DND-41 (cell line): ENCODE measurements at regions not wholly inside any gene's neighbourhood (a gene's known extent, or its start where the extent isn't known, plus 50 kb on each side); places are given as distances from the start of the nearest gene placed in this dataset.

ENCODE experiments used
- ATAC-seq: fragments of 200-7000 bp; cut with Tn5 transposase; 3 replicates; pipeline ENCODE4 v1.9.1; 2021; ENCODE audit warnings: low read depth; ENCODE audit not compliant: insufficient read depth
- DNase-seq: peaks from one replicate; pipeline ENCODE4 v3.0.0-alpha.2; 2020
- H2AFZ ChIP-seq: 2 replicates; pipeline ENCODE4 v1.6.0; 2012; ENCODE audit warnings: low read depth, low read length
- H3K27ac ChIP-seq: 2 replicates; pipeline ENCODE4 v1.5.1; 2012; ENCODE audit warnings: low read length, inconsistent platforms
- H3K27me3 ChIP-seq: fragments of 200-600 bp; sonication (generic); 2 replicates; pipeline ENCODE4 v1.6.0; 2012; ENCODE audit warnings: low read length, mild to moderate bottlenecking, inconsistent platforms; ENCODE audit not compliant: insufficient read depth, poor library complexity
- H3K36me3 ChIP-seq: 2 replicates; pipeline ENCODE4 v1.5.1; 2012; ENCODE audit warnings: low read length, inconsistent platforms; ENCODE audit not compliant: insufficient read depth
- H3K4me1 ChIP-seq: 2 replicates; pipeline ENCODE4 v1.5.1; 2012; ENCODE audit warnings: mild to moderate bottlenecking, low read length; ENCODE audit not compliant: insufficient read depth
- H3K4me2 ChIP-seq: 2 replicates; pipeline ENCODE4 v1.6.0; 2012; ENCODE audit warnings: mild to moderate bottlenecking, moderate library complexity, low read length, inconsistent platforms; ENCODE audit not compliant: insufficient read depth
- H3K4me3 ChIP-seq, 2 experiments: fragments of 200-600 bp in 1 of 2; shearing (Covaris generic) in 1 of 2; 2 replicates each; pipeline ENCODE4 v1.5.1; 2012 to 2016; ENCODE audit warnings: inconsistent platforms in 2 of 2, low read length in 2 of 2, mild to moderate bottlenecking in 2 of 2, low read depth in 1 of 2, moderate library complexity in 1 of 2
- H3K79me2 ChIP-seq: 2 replicates; pipeline ENCODE4 v1.6.0; 2012; ENCODE audit warnings: low read length, inconsistent platforms; ENCODE audit not compliant: insufficient read depth
- H3K9ac ChIP-seq: 2 replicates; pipeline ENCODE4 v1.6.0; 2012; ENCODE audit warnings: low read depth, mild to moderate bottlenecking, inconsistent platforms, low read length, moderate library complexity
- H3K9me3 ChIP-seq: 2 replicates; pipeline ENCODE4 v1.5.1; 2012; ENCODE audit warnings: low read length, moderate library complexity, mild to moderate bottlenecking, inconsistent platforms; ENCODE audit not compliant: insufficient read depth, severe bottlenecking
- H4K20me1 ChIP-seq: 2 replicates; pipeline ENCODE4 v1.6.0; 2012; ENCODE audit warnings: low read length; ENCODE audit not compliant: insufficient read depth
- CTCF ChIP-seq: IDR thresholded peaks from 2 replicates; pipeline ENCODE4 v1.5.1; 2012; ENCODE audit warnings: borderline replicate concordance, low read length, moderate library complexity, mild to moderate bottlenecking; ENCODE audit not compliant: poor library complexity, severe bottlenecking; ENCODE audit errors: extremely low read depth
- EZH2 ChIP-seq: IDR thresholded peaks from 3 replicates; pipeline ENCODE4 v1.6.1; 2012; ENCODE audit warnings: borderline replicate concordance, low read depth, mild to moderate bottlenecking, moderate library complexity, low read length, inconsistent platforms; ENCODE audit not compliant: severe bottlenecking

GRCh38 chr7:136142583-136142982 lies 165.4 kb upstream of the MTPN start:
- H3K9me3 ChIP-seq = no peaks in the 10 kb centered on the region
- no peak overlapping the region for H3K9ac ChIP-seq
- H3K27me3 ChIP-seq = no peaks in the 10 kb centered on the region
- no peak for DNase-seq
- ATAC-seq = no peak
- H3K36me3 ChIP-seq = no peaks in the 10 kb centered on the region
- no peak overlapping the region for H3K27ac ChIP-seq
- TF ChIP-seq CTCF = no peak
- no peak for TF ChIP-seq EZH2
- H3K4me2 ChIP-seq = no peak overlapping the region
- H3K79me2 ChIP-seq = no peaks in the 10 kb centered on the region
- no peak overlapping the region for H3K4me3 ChIP-seq
- H2AFZ ChIP-seq = no peak overlapping the region
- H3K4me1 ChIP-seq = no peaks in the 10 kb centered on the region
- H4K20me1 ChIP-seq = no peaks in the 10 kb centered on the region

DNA sequence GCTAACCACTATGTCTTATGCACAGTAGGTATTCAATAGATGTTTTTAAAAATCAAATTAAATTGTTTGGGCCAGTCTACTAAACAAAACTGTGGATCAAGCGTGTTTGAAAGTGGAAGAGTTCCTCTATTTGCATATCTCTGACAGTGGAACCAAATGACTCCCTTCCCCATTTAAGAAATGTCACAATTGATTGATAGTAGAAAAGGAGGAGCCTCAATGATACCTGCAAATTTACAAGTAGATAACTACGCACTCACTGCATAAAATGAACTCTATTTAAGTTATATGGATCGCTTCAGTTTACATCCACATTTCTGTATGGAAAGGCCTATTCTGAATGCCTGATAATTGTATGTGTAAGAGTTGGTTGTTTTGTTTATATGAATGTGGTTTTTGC lies 163.3 kb upstream of the MTPN start:
- Histone ChIP-seq H4K20me1 (no peaks in the 10 kb centered on the region), H2AFZ (no peak overlapping the region), H3K36me3 (no peaks in the 10 kb centered on the region), H3K27ac (no peak overlapping the region), H3K4me1 (no peaks in the 10 kb centered on the region), H3K27me3 (no peaks in the 10 kb centered on the region), H3K4me2 (no peak overlapping the region), H3K9ac (no peak overlapping the region), H3K9me3 (no peaks in the 10 kb centered on the region), H3K4me3 (no peak overlapping the region), H3K79me2 (no peaks in the 10 kb centered on the region)
- DNase-seq (no peak), ATAC-seq (no peak)
- TF ChIP-seq CTCF = no peak
- no peak for TF ChIP-seq EZH2

DNA sequence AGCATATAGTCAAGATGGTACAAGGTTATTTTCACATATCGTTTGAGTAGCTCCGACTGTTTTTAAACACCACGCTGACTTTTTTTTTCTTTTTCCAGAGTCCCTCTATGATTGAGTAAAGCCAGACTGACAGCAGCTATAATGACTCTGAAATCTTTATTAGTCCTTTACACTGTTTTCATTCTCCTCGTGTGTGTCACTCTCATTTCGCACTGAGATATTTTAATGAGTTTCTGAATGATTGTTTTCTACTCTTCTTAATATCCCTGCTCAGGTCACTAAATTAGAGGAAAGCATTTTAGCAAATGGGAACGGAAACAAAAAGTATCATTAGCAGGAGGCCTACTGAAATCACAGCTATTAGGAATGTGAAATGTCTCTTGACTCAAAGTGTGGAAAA lies 162.3 kb upstream of the MTPN start:
- Histone ChIP-seq H4K20me1 (no peaks in the 10 kb centered on the region), H3K4me1 (no peaks in the 10 kb centered on the region)

More for the DNA sequence above, 162.3 kb upstream of the MTPN start:
- H3K36me3 ChIP-seq = no peaks in the 10 kb centered on the region
- H3K27ac ChIP-seq = no peak overlapping the region
- no peak overlapping the region for H3K4me3 ChIP-seq
- no peaks in the 10 kb centered on the region for H3K9me3 ChIP-seq
- H3K4me2 ChIP-seq = no peak overlapping the region
- H3K79me2 ChIP-seq = no peaks in the 10 kb centered on the region
- TF ChIP-seq EZH2 (no peak), CTCF (no peak)
- ATAC-seq (no peak), DNase-seq (no peak)
- no peak overlapping the region for H2AFZ ChIP-seq
- no peak overlapping the region for H3K9ac ChIP-seq
- H3K27me3 ChIP-seq = no peaks in the 10 kb centered on the region
